Spleen (tissue), 11 donors: ENCODE measurements at regions not wholly inside any gene's neighbourhood (a gene's known extent, or its start where the extent isn't known, plus 50 kb on each side); places are given as distances from the start of the nearest gene placed in this dataset.

Experiments
- DNase-seq: peaks from one replicate; pipeline ENCODE4 v3.0.0-alpha.2; 2020
- H3K27ac ChIP-seq, 8 donors: fragments of 200-600 bp; sonication (generic) in 7 of 8; 1 replicate in 4 of 8; 2 replicates in 4 of 8; pipeline versions ENCODE4 v1.5.0 to v1.8.0; 2016 to 2021; ENCODE audit warnings: inconsistent platforms in 4 of 8, mild to moderate bottlenecking in 4 of 8, moderate library complexity in 1 of 8
- H3K27me3 ChIP-seq, 7 donors: fragments of 200-600 bp; sonication (generic) in 6 of 7; replicated peaks in 1 of 7; 1 replicate in 4 of 7; 2 replicates in 3 of 7; pipeline versions ENCODE4 v1.5.0 to v1.8.0; 2016 to 2021; ENCODE audit warnings: inconsistent platforms in 3 of 7, mild to moderate bottlenecking in 1 of 7
- H3K36me3 ChIP-seq, 6 donors: fragments of 200-600 bp; sonication (generic) in 5 of 6; 1 replicate in 4 of 6; 2 replicates in 2 of 6; pipeline versions ENCODE4 v1.5.0 to v1.8.0; 2016 to 2021; ENCODE audit warnings: inconsistent platforms in 2 of 6
- H3K4me1 ChIP-seq, 6 donors: fragments of 200-600 bp; sonication (generic) in 5 of 6; 1 replicate in 3 of 6; 2 replicates in 3 of 6; pipeline versions ENCODE4 v1.5.0 to v1.8.0; 2016 to 2021; ENCODE audit warnings: inconsistent platforms in 3 of 6
- H3K4me3 ChIP-seq, 8 donors: fragments of 200-600 bp; sonication (generic) in 7 of 8; 1 replicate in 4 of 8; 2 replicates in 4 of 8; pipeline versions ENCODE4 v1.5.0 to v1.8.0; 2016 to 2021; ENCODE audit warnings: inconsistent platforms in 4 of 8, mild to moderate bottlenecking in 4 of 8, moderate library complexity in 2 of 8
- H3K9me3 ChIP-seq, 8 donors: fragments of 200-600 bp; sonication (generic) in 7 of 8; 1 replicate in 4 of 8; 2 replicates in 4 of 8; pipeline versions ENCODE4 v1.5.0 to v1.8.0; 2016 to 2021; ENCODE audit warnings: inconsistent platforms in 4 of 8
- CTCF ChIP-seq, 11 experiments: fragments of 200-600 bp in 7 of 11; fragments of 450-650 bp in 4 of 11; sonication (generic) in 4 of 11; IDR thresholded peaks in 8 of 11; conservative IDR thresholded peaks in 3 of 11; 1 replicate in 7 of 11; 2 replicates in 4 of 11; pipeline versions ENCODE4 v1.4.0 to v1.8.0; 2016 to 2021; ENCODE audit warnings: antibody characterized with exemption in 11 of 11, inconsistent platforms in 4 of 11, mild to moderate bottlenecking in 1 of 11
- POLR2A ChIP-seq, 3 donors: fragments of 450-650 bp; IDR thresholded peaks; one replicate each; pipeline ENCODE4 v1.5.1; 2017; ENCODE audit warnings: antibody characterized with exemption in 3 of 3, mild to moderate bottlenecking in 1 of 3
- POLR2AphosphoS5 ChIP-seq, 3 donors: sonication (generic); formaldehyde crosslinking; IDR thresholded peaks; one replicate each; pipeline ENCODE4 v1.5.1; 2017; ENCODE audit warnings: antibody characterized with exemption in 3 of 3
- WGBS, 5 donors: extraction: QIAGEN DNeasy Blood & Tissue Kit in 3 of 5; methylation state at CpG; one replicate each; pipeline versions ENCODE4 v1.1.5 to v1.1.7; 2013 to 2018; 5-methylcytosine and 5-hydroxymethylcytosine counted together
- intact Hi-C: fragments of 100-400 bp; cut with DNase I; formaldehyde crosslinking; loops from one replicate; pipeline ENCODE4 v1.15.0; 2023; ENCODE audit warnings: low total_unique reads
- donor health status: healthy with polysubstance abuse.
- donor health status: DM: no; HTN: no; CAD: no; lungs with moderate emphysema.
- donor health status: DM: no; HTN: no; CAD: no.
- donor health status: Bipolar disorder and iron deficiency.
- donor health status: healthy.
- donor health status: DM: no; HTN: no; CAD: no.
- donor health status: DM: yes; HTN: yes; CAD: no.

GRCh38 chr4:20624793-20625374, 75.4 kb upstream of the PACRGL start:
- H3K27me3 ChIP-seq: no peaks in the 10 kb centered on the region
- H3K36me3 ChIP-seq: no peaks in the 10 kb centered on the region
- H3K4me3 ChIP-seq: no peak overlapping the region
- peak overlapping the region in 4 of 8 donors; percentile 23 to 62 (median 56) for H3K27ac ChIP-seq
- intact Hi-C loops: no loop called here
- 48 to 73% (median 57%) methylated on average over 3 of the region's 3 CpGs for WGBS, 5 donors
- peaks cover 0 to 10% (median 5%) of the 10 kb centered on the region in 8 donors for H3K9me3 ChIP-seq
- TF ChIP-seq CTCF (IDR thresholded peaks at IDR 0.05 in 8 of 11, conservative IDR thresholded peaks at IDR 0.05 in 3 of 11) (no peak), POLR2A (IDR thresholded peaks at IDR 0.05) (no peak), POLR2AphosphoS5 (IDR thresholded peaks at IDR 0.05) (no peak)
- peaks cover 0 to 28% (median 8%) of the 10 kb centered on the region in 6 donors for H3K4me1 ChIP-seq
- DNase-seq: no peak

- H3K9me3 ChIP-seq: peaks cover 0 to 10% (median 5%) of the 10 kb centered on the region in 8 donors
- H3K4me3 ChIP-seq: no peak overlapping the region
- no peak for DNase-seq
- no peaks in the 10 kb centered on the region for H3K27me3 ChIP-seq
- intact Hi-C loops: no loop called here
- no peak for TF ChIP-seq POLR2AphosphoS5 (IDR thresholded peaks at IDR 0.05)
- TF ChIP-seq CTCF (IDR thresholded peaks at IDR 0.05 in 8 of 11, conservative IDR thresholded peaks at IDR 0.05 in 3 of 11): no peak
- TF ChIP-seq POLR2A (IDR thresholded peaks at IDR 0.05): no peak
- 34 to 58% (median 54%) methylated on average over 3 of the region's 3 CpGs for WGBS, 5 donors
- peaks cover 0 to 28% (median 8%) of the 10 kb centered on the region in 6 donors for H3K4me1 ChIP-seq
- H3K36me3 ChIP-seq: no peaks in the 10 kb centered on the region
- peak overlapping the region in 4 of 8 donors; percentile 2 to 62 (median 56) for H3K27ac ChIP-seq
Observed at GRCh38 chr4:20625426-20625825, 74.8 kb upstream of the PACRGL start.

GRCh38 chr4:20626326-20627005, 73.8 kb upstream of the PACRGL start:
- DNase-seq: no peak
- Histone ChIP-seq H3K4me1 (peaks cover 0 to 22% (median 6%) of the 10 kb centered on the region in 6 donors), H3K4me3 (no peak overlapping the region), H3K36me3 (no peaks in the 10 kb centered on the region), H3K9me3 (peaks cover 0 to 10% (median 5%) of the 10 kb centered on the region in 8 donors), H3K27ac (peak overlapping the region in 1 of 8 donors; percentile 61), H3K27me3 (no peaks in the 10 kb centered on the region)
- 64 to 82% (median 81%) methylated on average over 5 of the region's 5 CpGs for whole genome bisulfite sequencing, 5 donors
- intact Hi-C loops: no loop called here
- no peak for TF ChIP-seq POLR2A (IDR thresholded peaks at IDR 0.05)
- no peak for TF ChIP-seq CTCF (IDR thresholded peaks at IDR 0.05 in 8 of 11, conservative IDR thresholded peaks at IDR 0.05 in 3 of 11)

- 79 to 100% (median 88%) methylated on average over 1 of the region's 1 CpG for WGBS, 5 donors
- intact Hi-C loops: no loop called here
- H3K4me3 ChIP-seq: no peak overlapping the region
Observed at GRCh38 chr4:20627866-20628265, 72.4 kb upstream of the PACRGL start.

More at GRCh38 chr4:20627866-20628265, 72.4 kb upstream of the PACRGL start:
- peaks cover 0 to 16% (median 2%) of the 10 kb centered on the region in 6 donors for H3K4me1 ChIP-seq
- no peak overlapping the region for H3K27ac ChIP-seq
- TF ChIP-seq POLR2A (IDR thresholded peaks at IDR 0.05): no peak
- no peak for TF ChIP-seq CTCF (IDR thresholded peaks at IDR 0.05 in 8 of 11, conservative IDR thresholded peaks at IDR 0.05 in 3 of 11)
- no peak for TF ChIP-seq POLR2AphosphoS5 (IDR thresholded peaks at IDR 0.05)
- no peak for DNase-seq
- H3K9me3 ChIP-seq: peaks cover 0 to 10% (median 5%) of the 10 kb centered on the region in 8 donors
- no peaks in the 10 kb centered on the region for H3K27me3 ChIP-seq
- H3K36me3 ChIP-seq: no peaks in the 10 kb centered on the region
